Islet precursor cell (in vitro differentiated cells): ENCODE measurements at regions not wholly inside any gene's neighbourhood (a gene's known extent, or its start where the extent isn't known, plus 50 kb on each side); places are given as distances from the start of the nearest gene placed in this dataset.

Experiments
- DNase-seq: peaks from one replicate; pipeline ENCODE4 v3.0.0-alpha.2; 2018

DNA sequence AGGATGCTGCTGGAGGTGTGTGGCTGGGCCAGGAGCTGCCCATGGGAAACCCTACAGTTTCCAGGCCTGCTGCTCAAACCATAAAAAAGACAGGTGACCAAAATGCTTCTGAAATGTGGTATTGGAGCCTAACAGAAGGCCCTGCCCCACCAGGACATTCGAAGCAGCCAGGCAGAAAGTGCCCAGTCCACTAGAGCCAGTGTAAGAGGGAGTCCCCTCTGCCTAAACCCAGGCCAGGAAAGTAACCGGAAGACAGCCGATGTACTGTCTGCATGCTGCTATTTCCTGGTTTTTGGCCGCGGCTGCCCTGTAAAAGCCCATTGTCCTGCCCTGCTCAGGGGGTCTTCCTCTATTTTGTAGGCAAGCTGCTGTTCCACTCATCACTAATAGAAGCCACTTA is 150.7 kb upstream of the IRX2 start:
- DNase-seq, result peak; percentile 23

DNA sequence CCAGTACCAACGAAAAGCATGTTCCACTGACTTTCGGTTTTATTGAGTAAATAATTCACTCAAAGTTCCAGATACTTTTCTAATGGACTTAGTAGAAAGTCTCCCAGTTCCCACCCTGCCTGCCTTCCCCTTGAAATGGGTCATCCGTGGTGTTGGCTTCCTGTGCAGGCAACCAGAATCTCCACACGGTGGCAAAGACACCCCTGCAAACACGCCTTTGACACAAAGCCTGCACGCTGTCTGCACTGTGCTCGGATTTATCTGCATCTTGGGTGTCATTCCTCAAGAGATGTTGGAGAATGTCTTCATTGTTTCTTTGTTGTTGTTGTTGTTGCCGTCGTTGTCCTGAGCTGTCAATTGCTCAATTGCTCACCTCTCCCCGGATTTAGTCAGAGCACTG is 150.0 kb upstream of the IRX2 start:
- DNase-seq, result peak; percentile 12

DNA sequence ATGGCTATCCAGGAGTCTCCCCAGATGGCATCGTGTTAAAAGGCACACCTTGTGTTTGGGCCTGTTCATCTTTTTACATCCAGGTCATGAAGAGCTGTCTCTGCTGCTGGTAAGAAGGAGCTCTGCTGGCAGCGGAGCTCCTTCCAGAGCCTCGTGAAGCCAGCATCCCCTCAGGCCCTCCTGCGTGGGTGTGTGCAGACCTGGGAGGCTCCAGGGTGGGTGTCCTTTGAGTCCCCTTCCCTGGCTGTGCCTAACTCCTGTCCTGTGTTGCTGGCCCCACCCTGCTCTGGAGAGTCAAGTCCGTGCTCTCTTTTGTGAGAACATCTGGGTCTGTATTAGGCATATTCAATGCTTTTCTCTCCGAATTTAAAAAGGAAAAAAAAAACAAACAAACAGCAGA is 149.6 kb upstream of the IRX2 start:
- DNase-seq, result peak; percentile 44

DNA sequence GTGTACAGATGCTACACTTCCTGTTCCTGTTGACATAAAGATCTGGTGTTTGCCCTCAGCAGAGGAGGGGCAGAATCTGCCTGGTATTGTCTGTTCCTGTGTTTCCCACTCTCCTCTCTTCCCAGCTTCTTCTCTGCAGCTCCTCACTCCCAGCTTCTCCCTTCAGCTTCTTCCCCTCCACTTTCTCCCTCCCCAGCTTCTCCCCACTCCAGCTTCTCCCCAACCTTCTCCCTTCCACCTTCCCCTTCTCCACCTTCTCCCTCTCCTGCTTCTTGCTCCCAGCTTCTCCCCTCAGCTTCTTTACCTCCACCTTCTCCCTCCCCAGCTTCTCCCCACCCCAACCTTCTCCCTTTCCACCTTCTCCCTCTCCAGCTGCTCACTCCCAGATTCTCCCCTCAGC is 148.9 kb upstream of the IRX2 start:
- DNase-seq, result peak; percentile 22

DNA sequence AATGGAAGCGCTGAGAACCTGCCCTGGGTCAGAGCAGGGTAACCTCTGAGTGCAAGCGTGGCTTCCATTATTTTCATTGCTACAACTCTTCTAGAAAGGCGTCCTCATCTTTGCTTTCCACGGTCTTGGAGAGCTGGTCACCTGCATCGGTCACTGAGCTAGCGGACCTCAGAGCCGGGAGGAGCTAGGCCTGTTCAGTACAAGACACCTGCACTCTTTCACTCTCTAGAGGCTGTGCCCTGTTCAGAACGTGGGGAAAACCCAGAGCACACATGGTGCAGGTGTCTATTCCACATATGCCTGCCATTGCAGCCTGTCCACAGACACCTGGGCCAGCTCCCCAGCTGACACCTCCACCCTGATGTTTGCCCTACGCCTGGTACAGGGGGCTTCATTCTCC is 147.8 kb upstream of the IRX2 start:
- peak; percentile 34 for DNase-seq

DNA sequence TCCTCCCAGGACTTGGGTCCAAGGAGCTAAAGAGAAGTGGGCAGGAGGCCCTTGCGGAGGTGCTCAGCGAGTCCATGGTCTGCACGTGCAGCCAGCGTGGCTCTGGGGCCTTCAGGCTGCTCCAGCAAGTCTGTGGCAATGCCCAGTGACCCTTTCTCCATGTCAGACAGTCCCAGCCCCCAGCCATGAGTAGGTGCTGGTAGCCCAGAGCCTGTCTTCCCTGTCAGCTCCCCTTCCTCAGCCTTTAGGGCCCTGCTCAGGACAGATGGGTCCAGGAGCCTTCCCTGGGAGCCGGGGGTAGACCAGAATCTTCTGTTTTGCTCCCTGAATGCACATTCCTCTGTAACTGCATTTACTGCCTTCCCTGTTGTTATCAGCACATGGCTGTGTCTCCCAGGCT is 147.2 kb upstream of the IRX2 start:
- DNase-seq, result no peak

DNA sequence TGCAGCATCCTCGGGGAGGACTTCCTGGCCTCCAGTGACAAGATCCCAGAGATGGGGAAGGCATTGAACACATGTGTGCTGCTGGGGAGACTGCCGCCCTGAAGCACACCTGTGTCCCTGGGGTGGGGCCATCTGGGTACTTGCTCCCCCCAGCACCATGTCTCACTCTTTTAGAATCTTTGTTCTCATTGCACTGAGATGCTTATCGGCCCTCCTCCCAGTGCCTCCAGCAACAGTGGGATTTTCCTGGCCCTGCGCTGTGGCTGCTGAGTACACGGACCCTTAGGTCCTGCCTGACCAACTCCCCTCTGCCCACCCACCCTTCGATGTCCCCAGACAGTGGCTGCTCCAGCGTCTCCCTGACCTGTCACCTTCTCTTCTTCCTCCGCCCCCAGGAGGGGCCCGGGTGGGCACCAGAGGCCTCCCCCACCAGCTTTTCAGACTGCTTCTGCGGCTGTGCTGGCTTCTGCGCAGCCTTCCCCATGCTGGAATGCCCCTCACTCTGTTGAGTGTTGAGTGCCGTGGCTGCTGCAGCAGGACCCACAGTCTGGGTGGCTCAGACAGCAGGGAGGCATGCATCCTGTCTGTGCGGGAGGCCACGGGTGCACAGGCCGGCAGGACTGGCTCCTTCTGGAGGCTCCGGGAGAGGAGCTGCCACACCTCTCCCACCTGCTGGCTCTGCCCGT is 145.9 kb upstream of the IRX2 start:
- DNase-seq, result peak; percentile 47

DNA sequence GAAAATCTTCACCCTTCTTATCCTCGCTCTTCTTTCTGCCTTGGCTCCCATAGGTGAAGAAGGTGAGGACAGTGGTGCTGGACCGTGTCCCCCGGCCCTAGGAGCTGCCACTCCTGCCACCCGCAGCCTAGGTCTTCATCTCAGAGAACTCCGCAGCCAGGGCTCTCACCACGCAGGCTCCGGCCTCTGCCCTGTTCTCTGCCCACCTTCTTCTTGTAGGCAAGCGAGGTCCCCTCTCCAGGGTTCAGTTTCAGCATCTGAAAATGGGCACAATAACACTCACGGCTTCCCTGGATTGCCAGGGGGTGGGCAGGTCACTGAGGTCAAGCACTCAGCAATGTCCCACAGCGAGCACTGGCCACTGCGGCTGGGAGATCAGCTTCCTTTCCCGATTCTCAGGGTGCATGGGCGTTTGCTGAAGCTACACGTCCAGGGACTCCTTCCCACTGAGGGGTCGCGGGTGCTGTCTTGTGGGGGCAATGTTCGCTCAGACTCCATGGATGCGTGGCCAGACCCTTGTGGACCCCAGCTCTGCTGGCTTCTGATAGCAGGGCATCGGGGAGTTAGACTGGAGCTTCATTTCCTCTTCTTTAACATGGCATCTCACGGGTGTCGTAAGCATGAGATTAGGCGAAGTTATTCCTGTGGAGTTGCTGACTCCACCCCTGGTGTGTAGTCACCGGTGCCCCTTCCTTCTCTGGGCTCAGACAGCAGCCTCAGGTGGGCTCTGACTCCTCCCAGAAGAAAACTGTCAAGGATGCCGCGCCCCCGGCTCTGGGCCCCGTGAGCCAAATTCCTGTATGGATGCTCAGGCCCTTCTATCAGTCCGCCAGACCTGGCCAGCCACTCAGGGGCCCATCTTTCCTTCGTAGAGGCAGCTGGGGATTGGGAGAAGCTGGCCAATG is 145.1 kb upstream of the IRX2 start:
- peak; percentile 39 for DNase-seq

DNA sequence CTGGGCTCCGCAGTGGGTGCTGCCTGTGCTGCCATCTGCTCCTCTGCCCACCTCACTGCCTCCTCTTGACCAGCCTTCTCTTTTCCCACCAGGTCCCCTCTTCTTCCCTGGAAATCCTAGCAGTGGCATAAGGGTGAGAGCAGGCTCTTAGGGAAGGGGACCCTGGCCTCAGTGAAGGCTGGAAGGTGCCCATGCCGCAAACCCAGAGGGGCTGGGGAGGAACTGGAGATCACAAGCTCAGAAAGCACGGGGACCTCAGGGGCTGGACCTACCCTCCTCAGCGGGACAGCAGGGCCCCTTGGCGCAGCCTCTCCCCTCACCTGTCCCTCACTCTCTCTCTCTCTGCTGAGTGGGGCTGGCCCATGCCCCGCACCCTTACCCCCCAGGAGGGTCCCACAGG is 144.4 kb upstream of the IRX2 start:
- peak; percentile 38 for DNase-seq

DNA sequence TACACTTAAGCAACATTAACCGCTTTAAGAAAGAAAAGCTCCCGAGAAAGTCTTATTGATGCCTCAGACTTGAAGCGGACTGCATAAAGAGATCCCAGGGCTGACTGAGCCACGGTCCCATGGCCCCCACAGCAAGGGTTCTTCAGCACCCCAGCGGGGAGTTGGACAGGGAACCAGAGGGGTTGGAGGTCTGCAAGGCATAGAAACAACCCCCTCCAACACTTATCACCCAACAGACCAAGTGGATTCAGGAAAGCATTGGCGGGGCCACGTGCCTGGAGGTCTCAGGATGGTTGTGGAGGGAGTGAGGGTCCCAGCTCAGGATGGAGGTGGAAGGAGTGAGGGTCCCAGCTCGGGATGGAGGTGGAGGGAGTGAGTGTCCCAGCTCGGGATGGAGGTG is 143.7 kb upstream of the IRX2 start:
- peak; percentile 39 for DNase-seq

DNA sequence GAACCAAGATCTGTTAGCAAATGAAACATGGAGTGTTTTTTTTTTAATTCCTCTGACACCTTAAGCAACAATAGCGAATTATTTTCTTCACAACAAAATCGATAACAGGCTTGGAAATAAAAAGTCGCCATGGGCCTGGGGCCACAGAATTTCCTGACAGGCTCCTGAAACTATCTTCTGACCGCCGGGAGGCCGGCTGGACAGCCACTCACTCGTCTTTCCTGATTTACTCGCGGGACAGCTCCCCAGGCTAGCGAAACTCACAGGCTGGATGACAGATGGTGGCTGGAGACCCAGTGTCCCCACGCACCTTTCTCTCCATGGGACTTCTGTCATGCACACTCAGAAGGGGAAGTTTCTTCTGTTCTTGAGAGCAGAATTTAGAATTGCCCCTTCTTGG is 143.3 kb upstream of the IRX2 start:
- peak; percentile 56 for DNase-seq

DNA sequence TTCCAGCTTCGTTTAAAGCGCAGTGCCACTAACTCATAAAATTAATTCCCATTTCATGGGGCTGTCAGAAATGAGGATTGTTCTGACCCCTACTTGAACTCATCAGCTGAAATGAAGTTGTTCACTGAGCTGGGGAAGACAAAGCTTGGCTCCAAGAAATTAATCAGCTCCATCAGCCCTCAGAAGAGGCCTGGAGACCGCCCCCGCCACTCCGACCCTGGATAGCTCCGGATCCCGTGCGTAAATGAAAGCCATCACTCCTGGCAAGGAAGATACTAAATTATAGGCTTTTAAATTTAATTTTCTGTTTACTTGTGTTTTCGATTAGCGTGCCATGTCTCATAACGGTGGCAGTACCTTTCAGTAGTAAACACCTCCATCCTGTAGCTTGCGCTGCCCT is 142.8 kb upstream of the IRX2 start:
- peak; percentile 7 for DNase-seq

DNA sequence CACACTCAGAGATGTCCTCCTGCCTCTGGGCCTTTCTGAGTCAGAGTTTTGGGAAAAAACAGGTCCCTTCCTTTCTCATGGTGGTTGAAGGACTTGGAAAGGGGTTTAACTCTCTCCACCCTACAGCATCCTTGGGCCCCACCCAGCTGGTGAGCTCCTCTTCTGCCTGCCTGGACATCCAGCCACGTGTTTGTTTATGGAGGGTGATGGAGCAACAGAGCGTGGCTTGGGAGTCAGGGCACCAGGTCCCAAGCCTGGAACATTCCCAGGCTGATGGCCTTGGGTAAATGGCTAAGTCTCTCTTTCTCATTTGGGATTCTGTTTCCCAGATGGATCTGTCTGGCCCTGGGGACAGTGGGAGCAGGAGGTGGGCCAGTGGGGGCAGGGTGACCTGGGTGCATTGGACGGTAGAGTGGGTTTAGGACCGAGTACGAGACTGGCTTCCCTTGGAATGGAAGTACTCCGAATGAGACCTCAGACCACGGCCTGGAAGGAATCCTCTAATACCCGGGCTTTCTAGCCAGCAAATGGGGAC is 141.1 kb upstream of the IRX2 start:
- peak; percentile 29 for DNase-seq

DNA sequence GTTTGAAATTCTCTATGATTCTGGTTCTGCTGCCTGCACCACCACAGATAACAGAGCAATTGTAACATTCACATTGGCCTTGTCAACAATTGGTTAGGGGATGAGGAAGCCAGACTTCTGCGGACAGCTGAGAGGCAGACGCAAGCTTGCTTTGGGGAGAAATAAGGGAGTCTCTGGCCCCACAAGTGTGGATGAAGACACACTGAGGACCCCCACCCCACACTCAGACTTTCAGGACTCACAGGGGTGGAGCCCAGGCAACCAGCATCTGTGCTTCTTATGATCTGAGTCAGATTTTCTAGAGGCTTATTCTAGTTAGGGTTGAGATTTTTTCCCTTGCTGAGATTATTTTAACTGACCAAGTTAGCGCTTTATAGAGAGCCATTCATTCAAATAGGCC is 140.3 kb upstream of the IRX2 start:
- DNase-seq, result peak; percentile 17

DNA sequence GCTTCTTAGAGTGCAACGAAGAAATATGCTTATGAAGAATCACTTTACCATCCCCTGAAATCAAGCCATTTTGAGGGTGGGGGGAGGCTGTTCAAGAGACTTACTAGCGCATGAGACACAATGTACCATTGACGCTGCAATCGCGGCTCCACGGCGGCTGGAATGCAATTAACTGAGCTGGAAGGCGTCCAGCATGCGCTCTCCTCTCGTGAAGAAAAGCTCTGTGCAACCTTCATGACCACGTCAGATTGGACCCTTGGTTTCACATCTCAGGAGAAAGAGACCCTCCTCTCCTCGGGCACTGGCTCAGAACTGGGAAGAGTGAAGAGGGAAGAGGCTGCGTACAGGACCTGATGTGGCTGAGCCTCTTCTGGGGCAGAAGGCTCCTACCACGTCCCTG is 138.5 kb upstream of the IRX2 start:
- DNase-seq, result peak; percentile 31

DNA sequence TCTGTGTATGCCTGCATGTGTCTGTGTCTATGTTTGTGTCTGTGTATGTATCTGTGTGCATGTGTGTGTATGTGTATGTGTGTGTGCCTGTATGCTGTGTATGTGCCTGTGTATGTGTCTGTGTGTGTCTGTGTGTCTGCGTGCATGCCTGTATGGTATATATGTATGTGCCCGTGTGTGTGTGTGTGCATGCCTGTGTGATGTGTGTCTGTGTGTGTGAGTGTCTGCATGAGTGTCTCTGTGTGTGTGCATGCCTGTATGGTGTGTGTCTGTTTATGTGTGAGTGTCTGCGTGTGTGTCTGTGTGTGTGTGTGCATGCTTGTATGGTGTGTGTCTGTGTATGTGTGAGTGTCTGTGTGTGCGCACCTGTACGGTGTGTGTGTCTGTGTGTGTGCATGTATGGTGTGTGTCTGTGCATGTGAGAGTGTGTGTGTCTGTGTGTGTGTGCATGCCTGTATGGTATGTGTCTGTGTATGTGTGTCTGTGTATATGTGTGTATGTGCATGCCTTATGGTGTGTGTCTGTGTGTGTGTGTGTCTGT is 137.1 kb upstream of the IRX2 start:
- peak; percentile 25 for DNase-seq

DNA sequence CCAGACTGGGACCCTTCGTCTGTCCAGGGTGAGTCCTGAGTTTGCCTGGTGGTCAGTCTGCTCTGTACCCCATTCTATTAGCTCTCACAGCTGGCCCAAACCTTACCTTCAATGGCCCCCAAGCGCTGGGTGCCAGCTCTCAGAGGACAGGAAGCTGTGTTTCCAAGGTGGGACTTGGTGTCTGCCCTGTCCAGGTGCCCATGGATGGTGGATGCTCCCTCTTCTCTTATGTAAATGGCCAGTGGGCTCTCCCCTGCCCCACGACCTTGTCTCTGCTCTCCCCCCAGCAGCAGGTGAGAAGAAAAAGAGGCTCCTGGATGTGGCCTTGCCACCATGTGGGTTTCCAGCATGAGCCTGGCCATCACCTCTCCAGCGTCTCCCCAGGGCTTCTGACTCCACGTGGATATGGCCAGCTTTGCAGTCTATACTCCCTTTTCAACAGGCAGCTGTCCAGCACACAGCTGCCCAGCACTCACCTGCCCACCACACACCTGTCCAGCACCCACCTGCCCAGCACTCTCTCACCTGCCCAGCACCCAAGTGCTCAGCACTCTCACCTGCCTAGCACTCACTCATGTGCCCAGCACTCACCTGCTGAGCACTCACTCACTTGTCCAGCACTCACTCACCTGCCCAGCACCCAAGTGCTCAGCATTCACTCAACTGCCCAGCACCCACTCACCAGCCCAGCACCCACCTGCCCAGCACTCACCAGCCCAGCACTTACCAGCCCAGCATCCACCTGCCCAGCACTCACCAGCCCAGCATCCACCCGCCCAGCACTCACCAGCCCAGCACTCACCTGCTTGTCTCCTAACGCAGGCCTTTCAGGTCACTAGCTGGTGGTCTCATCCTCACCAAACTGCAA is 136.2 kb upstream of the IRX2 start:
- DNase-seq, result peak; percentile 37

DNA sequence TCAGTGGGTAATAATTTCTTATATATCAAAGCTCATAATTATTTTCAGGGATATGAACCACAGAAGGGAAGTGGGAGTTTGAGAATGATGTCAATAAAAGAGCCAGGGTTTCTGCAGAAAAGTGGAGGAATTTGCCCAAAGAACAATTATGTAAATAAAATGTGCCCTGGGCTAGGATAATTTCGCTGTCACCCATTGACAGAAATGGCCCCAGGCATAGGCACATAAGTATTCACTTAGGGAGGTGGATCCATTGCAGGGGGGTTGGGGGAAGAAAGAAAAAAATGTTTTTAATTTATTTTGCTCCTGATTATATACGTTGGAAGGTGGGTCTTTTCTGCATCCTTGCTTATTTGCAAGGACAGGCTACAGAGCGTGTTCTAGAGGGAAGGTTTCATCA is 135.1 kb upstream of the IRX2 start:
- DNase-seq, result no peak

DNA sequence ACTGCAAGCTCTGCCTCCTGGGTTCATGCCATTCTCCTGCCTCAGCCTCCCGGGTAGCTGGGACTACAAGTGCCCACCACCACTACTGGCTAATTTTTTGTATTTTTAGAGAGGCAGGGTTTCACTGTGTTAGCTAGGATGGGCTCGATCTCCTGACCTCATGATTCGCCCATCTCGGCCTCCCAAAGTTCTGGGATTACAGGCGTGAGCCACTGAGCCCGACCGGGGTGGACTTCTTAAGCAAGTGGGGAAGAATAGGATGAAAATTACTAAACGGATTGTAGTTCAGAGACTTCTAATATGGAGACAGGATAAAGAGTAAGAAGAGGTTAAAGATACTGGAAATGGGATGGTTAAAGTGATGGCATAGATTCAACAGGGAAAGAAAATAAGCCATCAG is 132.3 kb upstream of the IRX2 start:
- DNase-seq, result peak; percentile 27

DNA sequence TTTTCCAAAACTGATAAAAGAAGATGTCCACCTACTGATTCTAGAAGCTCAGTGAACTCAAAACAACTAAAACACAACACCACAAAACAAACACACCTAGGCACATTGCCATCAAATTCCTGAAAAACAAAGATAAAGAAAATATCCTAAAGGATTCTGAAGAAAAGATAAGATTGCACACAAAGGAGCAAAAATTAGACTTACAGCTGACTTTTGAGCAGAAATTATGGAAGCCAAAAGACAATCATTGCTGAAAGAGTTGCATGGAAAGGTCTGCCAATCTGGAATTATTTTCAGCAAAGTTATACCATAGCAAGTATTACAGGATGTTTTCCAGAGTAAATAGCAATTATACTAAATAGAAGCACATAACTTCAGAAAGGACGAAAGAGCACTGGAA is 128.2 kb upstream of the IRX2 start:
- DNase-seq, result no peak

DNA sequence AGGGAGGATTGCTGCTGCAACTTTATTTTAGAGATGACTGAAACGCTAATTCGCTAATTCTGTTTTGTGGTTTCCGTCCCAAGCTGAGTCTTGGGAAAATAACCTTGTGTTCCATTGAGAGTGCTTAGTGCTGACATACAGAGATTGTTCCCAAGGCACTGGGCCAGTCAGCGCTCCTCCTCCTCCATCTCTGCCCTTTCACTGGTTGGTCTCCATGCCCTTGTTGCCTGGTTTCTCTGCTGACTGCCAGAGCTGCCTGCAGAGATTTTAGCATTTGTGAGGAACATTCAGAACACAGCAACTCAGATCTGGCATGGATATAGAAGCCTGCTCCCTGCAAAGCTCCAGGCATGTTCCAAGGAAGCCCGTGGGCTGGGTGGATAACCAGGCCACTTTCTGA is 126.0 kb upstream of the IRX2 start:
- peak; percentile 7 for DNase-seq

DNA sequence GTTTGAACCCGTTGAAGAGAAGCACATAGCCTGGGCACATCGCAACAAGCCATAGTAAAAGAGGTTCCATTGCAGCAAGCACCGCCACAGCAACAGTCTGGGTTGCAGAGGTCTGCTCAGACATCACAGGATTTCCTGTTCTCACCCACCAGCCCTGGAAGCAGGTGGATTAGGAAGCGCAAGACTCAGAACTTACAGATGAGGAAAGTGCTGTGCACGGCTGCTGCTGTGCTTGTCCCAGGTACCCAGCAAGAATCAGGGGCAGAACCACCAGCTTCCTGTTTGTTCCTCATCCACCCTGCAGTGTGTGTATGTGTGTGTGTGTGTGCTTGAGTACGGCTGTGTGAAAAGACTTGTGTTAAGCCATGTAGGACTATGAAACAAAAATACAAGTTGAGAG is 124.7 kb upstream of the IRX2 start:
- DNase-seq, result peak; percentile 24

DNA sequence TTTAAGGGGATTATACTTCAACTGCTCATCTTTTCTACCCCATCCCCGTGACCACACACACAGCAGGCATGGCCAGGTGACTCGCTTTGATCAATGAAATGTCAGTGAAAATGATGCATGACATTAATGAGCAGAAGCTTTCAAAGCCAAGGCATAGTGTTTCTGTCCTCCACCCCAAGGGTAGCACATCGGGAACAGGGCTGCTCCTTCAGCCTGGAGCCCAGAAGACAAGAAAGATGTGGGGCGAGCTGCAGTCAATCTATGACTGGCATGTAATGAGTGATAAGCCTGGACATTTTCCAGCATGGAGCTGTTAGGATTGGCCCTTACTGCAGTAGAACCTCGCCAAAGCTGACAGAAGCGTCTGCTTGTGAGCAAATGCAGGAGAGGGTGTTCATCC is 122.6 kb upstream of the IRX2 start:
- DNase-seq, result peak; percentile 20
